Stimulated activated CD8-positive, alpha-beta memory T cell treated with anti-CD3 and anti-CD28 coated beads, Interleukin-12 subunit alpha, Interleukin-12 subunit beta, amount 100 ng/mL, for 4 hours (primary cell): ENCODE measurements at regions not wholly inside any gene's neighbourhood (a gene's known extent, or its start where the extent isn't known, plus 50 kb on each side); places are given as distances from the start of the nearest gene placed in this dataset.
"Not testable (repeated sequence)": the region's sequence is repeated elsewhere in the genome, so short reads cannot be mapped to it uniquely, and the experiment has no call there.

Experiments used
- DNase-seq: peaks from one replicate; pipeline ENCODE4 v3.0.0-alpha.2; 2020; ENCODE audit warnings: low read depth

- no peak for DNase-seq
These were observed 555.0 kb upstream of the TMEFF2 start for GRCh38 chr2:192749611-192750200.

GRCh38 chr2:192741889-192742288, 547.2 kb upstream of the TMEFF2 start:
- DNase-seq = no peak

GRCh38 chr2:192735447-192735846, 540.7 kb upstream of the TMEFF2 start:
- DNase-seq = no peak

GRCh38 chr2:192729369-192729768, 534.6 kb upstream of the TMEFF2 start:
- no peak for DNase-seq

GRCh38 chr2:192725991-192726390, 531.3 kb upstream of the TMEFF2 start:
- no peak for DNase-seq

GRCh38 chr2:192719629-192720028, 524.9 kb upstream of the TMEFF2 start:
- no peak for DNase-seq

DNA sequence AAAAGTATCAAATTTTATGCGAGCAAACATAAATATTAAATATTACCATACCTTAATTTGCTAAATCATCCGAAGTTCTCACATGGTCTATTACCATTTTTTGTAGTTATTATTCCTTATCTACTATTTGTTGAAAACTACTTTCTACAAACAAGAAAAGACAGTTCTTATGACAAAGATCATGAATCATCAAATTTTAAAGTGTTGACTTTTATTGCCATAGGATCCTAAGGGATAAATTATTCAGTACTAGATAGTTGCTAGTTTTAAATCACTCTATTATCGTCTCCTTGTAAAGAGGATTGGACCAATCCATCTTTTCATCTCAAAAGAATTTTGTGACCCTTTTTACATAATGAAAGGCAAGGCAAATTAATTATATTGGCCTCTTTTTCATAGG, 523.6 kb upstream of the TMEFF2 start:
- no peak for DNase-seq

GRCh38 chr2:192700934-192701333, 506.2 kb upstream of the TMEFF2 start:
- DNase-seq = no peak

DNA sequence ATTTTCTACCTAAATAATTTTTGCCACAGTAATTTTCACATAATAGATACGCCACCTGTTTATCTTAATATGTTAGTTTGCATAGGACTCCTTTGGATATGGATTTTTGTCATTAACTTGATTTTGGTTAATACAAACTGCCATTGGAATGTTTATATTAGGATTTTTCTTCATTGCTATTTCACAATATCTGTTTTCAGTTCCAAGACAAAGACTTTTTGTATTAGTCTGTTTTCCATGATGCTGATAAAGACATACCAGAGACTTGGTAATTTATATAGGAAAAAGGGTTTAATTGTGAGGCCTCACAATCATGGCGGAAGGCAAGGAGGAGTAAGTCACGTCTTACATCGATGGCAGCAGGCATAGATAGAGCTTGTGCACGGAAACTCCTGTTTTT, 503.1 kb upstream of the TMEFF2 start:
- no peak for DNase-seq

DNA sequence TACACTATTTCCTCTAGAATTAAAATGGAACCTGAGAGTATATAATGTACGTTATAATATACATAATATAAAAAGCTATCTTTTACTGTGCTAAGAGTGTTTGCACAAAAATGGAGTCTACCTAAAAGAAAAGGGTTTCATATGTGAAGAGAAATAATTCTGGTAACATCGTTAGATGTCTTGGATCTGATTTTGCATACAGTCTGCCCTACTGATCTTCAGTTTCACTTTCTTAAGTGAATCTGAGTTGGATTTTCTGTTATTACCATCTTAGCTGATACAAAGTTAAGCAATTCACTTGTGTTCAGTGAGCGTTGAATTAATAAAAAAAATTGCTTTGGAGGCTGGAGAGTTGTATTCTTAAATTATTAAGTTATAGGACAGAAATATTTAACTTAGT, 502.1 kb upstream of the TMEFF2 start:
- DNase-seq = no peak

GRCh38 chr2:192687015-192687414, 492.3 kb upstream of the TMEFF2 start:
- DNase-seq = no peak

DNA sequence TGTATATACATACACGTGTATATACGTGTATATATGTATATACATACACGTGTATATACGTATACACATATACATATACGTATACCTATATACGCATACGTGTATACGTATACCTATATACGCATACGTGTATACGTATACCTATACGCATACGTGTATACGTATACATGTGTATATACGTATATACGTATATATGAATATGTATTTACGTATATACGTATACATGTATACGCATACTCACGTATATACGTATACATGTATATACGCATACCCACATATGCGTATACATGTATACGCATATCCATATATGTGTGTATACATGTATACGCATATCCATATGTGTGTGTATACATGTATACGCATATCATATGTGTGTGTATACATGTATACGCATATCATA, 487.8 kb upstream of the TMEFF2 start:
- not testable (repeated sequence) for DNase-seq

- DNase-seq = no peak
These were observed 480.9 kb upstream of the TMEFF2 start for GRCh38 chr2:192675681-192676080.

GRCh38 chr2:192669505-192670091, 474.9 kb upstream of the TMEFF2 start:
- DNase-seq = no peak

DNA sequence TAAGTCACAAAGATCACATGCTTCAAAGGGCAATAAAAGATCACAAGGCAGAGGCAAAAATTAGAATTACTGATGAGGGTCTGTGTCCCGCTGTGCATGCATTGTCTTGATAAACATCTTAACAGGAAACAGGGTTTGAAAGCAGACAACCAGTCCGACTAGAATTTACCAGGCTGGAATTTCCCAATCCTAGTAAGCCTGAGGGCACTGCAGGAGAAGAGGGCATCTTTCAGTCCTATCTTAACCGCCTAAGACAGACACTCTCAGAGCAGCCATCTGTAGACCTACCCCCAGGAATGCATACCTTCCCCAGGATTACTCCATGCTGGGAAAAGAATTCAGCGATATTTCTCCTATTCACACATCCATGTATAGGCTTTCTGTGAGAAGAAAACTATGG, 465.8 kb upstream of the TMEFF2 start:
- not testable (repeated sequence) for DNase-seq

GRCh38 chr2:192657362-192657761, 462.6 kb upstream of the TMEFF2 start:
- no peak for DNase-seq

DNA sequence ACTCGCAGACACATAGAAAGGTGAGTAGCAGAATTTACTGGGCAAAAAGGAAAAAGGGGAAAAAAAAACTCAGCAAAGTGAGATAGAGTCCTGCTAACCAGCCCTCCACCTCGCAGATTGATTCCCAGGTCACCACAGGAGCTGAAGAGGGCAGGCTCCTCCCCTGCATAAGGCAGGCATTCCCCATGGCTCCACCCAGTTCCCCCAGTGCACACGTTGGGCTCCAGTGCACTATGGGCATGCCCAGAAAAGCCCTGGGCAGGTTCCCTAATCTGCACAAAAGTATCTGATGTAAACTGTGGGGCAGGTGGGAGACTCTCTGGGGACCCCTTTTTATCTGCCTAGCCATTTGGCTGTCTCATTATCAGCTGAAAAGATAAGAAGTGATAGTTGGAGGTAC, 461.2 kb upstream of the TMEFF2 start:
- no peak for DNase-seq

DNA sequence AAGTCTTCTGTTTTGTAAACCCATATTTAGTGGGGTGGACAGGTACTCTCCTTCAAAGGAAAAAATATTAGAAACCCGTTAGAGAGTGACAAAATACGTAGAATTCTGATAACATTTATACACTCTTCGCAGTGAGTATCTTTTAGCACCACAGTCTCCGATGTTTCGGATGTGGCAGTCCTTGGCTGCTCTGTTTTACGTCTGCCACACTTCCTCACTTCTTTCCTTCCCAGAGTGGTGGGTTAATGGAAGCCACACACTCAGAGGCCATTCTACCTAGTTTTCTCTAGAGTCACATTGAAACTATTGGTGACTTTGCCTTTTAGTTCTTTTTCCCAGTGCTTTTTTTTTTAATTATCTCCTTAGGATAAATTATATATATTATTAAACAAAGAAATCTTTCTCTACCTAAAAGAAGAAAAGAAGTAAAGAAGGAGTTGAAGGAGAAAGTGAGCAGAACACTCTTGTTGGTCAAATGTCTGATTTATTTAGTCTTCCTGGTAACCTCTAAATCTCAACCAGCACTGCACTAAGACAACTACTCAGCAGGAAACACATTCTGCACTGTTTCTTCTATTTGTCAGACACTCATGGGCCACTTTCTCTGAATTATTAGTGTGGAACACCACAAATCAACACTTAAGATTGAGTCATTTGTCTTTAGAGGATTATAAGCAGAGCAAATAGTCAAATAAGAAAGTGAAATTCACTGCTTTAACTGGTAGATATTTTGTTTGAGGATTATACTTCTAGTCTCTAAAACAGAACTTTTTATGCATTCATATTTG, 451.3 kb upstream of the TMEFF2 start:
- DNase-seq = no peak

- no peak for DNase-seq
These were observed 439.8 kb upstream of the TMEFF2 start for GRCh38 chr2:192634557-192634956.

GRCh38 chr2:192628017-192628416, 433.3 kb upstream of the TMEFF2 start:
- no peak for DNase-seq

GRCh38 chr2:192615105-192615504, 420.4 kb upstream of the TMEFF2 start:
- no peak for DNase-seq

- no peak for DNase-seq
These were observed 409.6 kb upstream of the TMEFF2 start for GRCh38 chr2:192604295-192604694.

- DNase-seq = not testable (repeated sequence)
These were observed 403.9 kb upstream of the TMEFF2 start for GRCh38 chr2:192598649-192599048.

DNA sequence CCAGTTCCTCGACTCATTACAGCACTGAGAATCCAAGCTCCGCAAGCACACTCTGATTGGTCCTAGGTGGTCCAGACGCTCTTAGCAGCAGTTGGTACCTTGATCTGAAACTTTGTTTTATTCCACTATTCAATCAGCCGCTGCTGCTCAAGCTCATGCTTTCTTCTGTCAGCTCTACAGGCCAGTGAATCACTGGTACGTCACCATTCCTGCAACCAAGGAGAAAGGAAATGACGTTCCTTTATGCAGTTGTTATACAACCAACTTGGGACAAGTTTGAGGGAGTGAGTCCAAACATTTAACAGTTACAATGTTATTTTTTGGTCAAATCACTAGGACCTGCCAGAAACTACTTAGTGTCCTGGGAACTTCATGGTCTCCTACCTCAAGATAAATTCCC, 398.8 kb upstream of the TMEFF2 start:
- no peak for DNase-seq
